ENCODE measurements at regions not wholly inside any gene's neighbourhood (a gene's known extent, or its start where the extent isn't known, plus 50 kb on each side); places are given as distances from the start of the nearest gene placed in this dataset.
"Not testable (repeated sequence)": the region's sequence is repeated elsewhere in the genome, so short reads cannot be mapped to it uniquely, and the experiment has no call there.

DNA sequence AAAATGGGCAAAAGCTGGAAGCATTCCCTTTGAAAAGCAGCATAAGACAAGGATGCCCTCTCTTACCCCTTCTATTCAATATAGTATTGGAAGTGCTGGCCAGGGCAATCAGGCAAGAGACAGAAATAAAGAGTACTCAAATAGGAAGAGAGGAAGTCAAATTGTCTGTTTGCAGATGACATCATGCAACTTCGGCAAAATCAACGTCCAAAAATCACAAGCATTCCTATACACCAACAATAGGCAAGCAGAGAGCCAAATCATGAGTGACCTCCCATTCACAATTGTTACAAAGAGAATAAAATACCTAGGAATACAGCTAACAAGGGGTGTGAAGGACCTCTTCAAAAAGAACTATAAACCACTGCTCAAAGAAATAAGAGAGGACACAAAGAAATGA is 192.0 kb upstream of the FBN2 start:
- not testable (repeated sequence) for DNase-seq (ENCODE audit: low read depth)

DNA sequence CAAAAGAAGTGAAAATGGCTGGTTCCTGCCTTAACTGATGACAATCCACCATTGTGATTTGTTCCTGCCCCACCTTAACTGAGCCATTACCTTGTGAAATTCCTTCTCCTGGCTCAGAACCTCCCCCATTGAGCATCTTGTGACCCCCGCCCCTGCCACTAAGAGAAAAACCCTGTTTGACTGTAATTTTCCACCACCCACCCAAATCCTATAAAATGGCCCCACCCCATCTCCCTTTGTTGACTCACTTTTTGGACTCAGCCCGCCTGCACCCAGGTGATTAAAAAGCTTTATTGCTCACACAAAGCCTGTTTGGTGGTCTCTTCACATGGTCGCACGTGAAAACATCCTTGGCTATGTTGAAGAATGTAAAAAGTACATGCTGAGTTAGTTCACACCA is 197.6 kb upstream of the FBN2 start:
- DNase-seq (ENCODE audit: low read depth): not testable (repeated sequence)

DNA sequence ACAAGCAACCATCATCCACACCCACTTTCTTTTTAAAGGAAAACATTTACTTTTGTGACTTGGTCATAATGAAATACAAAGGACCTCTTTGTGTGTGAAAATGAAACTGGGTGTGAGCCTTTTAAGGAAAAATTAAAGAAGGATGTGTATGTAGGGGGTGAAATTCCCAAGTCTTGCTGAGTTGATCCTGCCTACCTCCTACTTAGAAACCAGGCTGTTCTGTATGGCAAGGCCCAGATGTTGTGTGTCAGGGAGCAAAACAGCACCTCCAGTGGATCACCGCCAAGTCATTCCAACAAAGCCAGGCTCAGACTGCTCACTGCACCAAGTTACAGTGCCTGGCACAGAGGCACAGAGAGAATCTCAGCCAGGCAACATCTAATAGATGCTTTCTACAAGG is 198.5 kb upstream of the FBN2 start:
- DNase-seq (ENCODE audit: low read depth): no peak

DNA sequence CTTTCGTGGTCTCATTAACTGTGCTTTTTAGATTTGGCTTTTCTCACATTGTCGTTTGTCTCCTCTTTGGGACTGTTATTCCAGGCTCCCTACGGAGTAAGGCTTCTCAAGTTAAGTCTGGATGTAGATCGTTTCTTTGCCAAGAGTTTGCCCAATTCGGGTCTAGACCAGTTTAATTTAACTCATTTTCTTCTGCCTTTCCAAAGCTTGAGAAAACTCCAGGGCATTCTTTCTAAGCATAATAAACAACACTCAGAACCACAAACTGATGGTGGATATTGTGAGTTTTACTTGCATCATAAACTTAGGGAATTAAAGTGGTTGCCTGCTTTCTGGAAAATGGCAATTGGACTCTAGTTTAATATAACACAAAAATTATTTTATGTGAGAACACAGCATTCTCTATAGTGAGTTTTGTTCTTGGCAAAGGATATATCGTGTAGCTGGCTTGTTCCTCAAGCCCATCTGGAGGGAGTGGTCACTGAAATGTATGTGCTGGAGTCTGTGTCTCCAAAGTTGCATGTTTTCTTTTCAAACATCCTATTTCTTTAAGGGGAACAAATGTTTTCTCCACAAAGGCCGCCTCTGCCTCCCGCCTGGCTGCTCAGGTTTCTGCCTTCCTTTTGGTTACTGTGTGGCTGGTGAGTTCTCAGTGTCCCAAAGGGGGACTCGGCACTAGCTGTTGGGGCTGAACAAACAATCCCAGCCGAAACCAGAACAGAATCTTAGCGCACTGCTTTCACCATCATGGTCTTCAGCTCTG is 211.3 kb upstream of the FBN2 start:
- DNase-seq (ENCODE audit: low read depth): no peak

DNA sequence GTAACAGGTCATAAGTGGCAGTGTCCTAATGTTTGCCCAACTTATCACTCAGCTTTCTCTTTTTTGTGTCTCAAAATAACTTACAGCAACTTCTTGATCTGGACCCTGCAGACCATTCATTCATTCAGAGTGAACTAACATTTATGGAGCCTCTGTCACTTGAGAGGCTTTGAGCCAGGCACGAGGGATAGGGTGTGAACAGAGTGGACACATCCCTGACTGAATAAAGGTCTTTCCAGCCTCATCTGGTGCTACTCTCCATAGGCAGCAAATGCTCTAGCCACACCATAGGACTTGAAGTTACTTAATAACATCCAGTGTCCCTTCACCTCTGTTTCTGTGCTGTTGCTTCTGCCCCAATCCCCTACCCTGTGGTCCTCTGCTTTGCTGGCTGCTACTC is 212.1 kb upstream of the FBN2 start:
- DNase-seq (ENCODE audit: low read depth): no peak

DNA sequence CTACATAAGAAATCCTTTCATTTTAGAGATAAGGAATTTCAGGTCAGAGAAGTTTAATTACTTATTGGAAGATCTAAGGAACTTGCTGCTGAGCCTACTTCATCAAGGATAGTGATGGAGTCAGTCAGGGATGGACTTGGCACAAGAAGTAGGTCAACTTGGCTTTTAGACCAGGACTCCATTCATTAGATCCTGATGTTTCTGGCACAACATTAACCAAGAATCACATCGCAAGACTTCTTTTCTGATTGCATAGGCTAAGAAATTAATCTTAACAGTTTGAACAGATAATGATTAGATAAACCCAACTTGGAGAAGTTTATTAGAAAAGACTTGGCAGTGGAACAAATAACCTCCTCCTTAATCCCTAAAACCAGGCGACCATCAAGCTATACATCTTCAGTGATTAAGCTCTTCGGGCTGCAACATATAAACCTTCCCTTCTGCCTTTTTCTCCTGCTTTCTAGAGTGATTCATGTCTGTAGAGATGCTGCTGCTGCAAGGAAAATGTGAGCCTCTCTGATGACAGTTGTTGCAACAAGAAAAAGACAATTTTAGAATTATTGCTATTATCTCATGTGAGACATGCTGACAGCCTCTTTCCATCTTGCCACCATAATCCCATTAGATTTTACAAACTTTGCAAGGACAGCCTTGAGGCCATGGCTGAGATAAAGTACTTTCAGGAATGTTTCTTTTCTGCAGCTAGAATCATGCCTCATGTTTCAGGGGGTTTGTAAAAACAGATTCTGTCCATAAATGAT is 207.9 kb upstream of the SLC27A6 start:
- no peak for DNase-seq (ENCODE audit: low read depth)

DNA sequence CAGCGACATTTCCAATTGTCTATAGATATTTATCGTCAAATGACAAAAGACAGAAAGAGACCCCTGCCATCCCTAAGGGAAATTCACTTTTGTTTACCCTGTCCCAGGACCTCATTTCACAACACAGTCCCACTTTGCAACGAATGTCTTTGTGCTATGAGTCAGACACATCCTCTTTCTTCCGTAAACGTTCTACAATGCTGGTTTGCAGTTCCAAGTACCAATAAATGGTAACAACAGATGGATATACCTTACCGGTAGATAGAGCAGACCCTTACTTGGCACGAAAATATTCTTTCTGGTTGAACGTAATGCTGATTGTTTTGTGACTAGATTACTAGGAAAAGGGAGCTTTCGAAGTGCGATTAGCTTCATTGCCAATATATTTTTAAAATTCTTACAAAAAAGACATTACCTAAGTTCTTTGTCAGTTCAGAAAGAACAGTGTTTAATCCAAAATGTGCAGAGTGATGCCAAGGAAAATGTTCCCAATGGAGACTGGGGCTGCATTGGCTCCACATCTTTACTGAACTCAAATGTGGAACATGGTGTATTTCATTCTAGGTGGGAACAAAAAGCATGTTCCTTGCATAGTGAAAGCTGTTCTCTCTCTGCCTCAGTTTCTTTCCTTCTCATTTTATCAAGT is 202.5 kb upstream of the SLC27A6 start:
- no peak for DNase-seq (ENCODE audit: low read depth)

DNA sequence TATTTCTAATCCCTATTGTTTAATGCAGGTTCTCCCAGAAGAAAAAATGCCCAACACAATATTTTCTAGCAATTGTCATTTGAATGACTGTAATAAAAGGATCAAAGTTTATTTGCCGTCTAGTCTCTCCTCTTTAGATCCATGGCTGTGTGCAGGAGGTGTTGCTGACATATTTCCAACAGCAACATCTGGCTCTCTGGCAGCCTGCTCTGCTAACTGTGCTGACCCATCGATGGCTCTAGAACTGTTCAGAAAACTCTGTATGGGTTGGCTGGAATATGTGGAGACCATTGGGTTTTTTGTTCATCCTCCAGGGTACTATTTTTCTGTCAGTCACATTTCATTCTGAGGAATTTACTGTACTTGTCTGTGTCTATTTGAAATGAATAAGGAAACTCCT is 202.0 kb upstream of the SLC27A6 start:
- no peak for DNase-seq (ENCODE audit: low read depth)

DNA sequence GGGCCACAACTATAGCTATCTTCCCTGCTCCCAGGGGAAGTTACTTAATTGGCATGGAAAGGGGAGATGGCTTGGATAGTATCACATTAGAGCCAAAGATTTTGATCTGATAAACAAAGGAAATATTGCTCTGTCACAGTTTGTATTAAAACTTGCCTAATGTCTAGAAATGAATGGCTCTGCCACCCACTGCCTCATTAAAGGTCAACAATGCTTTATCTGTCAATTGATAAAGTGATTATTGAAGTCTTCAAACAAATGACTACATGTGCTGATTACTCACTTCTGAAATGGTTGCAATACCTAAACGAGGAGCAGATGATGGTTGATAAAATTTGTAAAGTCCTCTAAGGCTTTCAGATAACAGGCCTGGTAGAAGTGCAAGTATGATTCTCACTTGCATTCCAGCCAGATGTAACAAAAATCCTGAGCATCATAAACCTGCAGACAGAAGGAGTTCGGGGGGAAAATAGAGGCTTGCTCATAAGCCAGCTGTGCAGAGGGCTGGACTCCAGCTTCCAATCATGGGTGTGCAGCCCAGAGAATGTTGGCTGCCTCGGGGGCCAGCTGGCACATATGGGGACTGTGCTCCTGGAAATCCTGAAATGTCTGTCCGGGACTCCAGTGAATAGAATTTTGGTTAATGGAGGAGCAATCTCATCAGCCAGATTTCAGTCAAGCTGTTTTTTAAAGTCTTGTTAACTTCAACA is 200.5 kb upstream of the SLC27A6 start:
- no peak for DNase-seq (ENCODE audit: low read depth)

DNA sequence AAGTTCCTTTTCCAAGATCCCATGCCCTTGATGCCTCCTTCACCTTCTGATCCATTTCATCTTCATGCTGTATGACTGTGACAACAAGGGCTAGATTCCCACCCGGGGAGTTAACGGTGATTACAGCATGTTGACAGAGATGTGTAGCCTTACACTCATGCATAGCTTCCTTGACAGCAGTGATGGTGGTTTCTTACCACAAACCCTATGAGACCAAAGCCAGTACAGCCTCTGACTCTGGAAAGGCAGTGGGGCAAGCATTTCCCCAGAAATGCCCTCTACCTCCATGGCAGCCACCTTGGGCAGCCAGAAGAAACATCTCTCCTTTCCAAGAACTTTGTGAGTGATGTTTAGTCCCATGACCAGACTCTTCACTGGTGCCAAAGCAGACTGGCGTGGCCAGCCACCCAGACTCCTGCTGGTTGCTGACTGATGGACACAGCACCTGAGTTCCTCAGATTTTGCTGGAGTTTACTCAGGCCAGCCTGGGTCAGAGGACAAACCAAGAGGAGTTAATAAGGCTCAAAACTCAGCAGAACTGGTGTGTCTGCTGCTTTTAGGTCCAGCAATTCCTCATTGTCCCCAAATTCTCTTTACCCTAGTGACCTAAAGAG is 199.7 kb upstream of the SLC27A6 start:
- no peak for DNase-seq (ENCODE audit: low read depth)

DNA sequence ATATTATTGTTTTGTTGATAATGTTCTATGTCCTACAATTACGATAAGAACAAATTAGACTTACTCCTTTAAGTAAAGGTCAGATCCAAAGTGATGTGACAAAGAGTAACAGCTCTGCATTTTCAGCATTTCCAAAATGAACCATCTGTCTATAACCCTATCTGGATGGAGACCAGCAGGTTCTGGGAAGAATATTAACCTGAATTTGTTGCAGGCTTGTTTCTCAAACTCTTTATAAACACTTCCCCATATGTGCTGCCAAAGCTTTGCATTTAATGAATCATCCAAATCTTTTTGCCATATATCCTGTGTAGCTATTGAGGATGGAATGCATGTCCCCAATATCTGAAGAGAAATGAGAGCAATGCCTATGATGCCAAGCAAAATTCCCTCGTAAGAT is 198.9 kb upstream of the SLC27A6 start:
- DNase-seq (ENCODE audit: low read depth): no peak

DNA sequence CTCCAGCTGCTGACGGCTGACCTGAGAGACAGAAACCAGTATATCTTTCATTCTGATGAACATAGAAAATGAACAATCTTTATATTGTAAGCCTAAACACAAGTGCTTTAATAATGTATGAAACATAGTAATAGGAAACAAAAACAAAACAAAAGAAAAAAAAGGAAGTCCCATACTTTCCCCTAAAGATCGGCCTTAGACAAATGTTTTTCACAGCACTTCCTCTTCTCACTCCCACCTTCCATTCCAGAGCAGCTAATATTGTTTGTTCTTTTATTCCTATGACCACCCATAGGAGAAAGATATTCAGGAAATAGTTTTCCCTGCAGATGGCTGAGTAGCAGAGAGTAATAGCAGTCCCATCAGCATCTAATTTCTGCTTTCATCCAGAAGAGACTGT is 194.4 kb upstream of the SLC27A6 start:
- no peak for DNase-seq (ENCODE audit: low read depth)

DNA sequence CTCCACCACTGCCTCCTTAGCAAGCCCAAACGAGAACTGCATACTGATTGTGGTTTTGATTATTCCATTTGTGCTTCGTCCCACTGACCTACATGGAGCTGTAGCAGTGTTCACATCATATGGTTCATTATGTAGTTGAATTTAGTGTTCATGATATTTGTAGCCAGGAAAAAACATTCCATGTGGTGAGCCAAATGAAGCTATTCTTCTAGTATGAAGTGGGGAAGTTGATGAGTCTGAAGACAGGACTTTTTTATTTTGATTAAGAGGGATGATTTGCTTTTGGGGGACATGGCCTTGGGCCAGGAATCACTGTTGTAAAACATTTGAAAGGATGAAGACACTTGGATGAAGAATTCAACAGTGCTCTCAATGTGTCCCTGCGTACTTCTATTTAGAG is 192.9 kb upstream of the SLC27A6 start:
- DNase-seq (ENCODE audit: low read depth): no peak

DNA sequence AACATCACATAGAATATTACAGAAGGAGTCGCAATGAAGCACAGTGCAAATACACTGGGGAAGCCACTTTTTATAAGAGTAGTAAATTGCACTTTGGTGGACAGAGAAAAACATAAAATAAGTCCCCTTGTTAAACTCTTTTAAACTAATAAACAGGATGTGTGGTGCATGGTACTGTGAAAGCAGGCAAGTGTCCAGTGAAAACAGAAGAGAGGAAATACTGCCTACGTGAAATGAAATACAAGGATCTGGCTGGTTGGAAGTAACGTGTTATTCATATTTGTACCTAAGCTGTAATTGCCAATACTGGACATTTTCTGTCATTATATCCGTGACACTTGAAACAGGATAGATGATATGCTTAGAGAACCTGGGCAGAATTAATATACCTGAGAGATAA is 191.9 kb upstream of the SLC27A6 start:
- DNase-seq (ENCODE audit: low read depth): no peak

DNA sequence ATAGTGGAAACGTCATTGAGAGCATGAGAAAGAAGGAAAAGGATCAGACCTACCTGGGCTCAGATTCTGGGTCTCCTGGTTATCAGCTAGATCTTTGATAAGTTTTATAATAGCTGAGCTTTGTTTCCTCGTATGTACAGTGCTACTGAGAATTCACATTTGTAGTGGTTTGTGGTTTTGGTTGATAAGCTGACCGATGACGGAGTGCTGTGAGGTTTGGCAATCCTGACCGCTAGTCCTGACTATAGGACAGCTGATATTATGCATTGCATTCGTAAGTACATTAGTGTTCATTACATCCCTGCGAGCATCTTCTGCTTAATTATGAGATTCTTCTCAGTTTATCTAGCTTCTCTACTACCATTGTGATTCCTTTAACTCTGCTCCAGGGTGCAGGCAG is 190.7 kb upstream of the SLC27A6 start:
- peak; percentile 32 for DNase-seq (ENCODE audit: low read depth)

DNA sequence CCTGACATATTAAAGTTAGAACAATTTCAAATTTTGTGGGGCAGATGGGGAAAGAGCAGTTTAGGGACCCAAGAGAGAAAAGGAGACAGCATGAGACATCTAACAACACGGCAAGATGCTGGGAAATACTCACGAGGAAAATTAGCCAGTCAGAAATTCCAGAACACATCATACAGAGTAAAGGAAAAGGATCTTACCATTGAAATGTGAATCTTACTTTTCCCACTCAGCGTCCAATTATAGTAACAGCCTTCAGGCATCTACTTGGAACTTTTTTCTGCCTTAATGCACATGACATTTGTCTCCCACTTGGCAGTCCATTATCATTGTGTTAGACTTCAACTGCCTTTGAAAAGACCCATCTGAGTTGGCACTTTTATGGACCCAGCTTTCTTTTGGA is 189.7 kb upstream of the SLC27A6 start:
- DNase-seq (ENCODE audit: low read depth): no peak

DNA sequence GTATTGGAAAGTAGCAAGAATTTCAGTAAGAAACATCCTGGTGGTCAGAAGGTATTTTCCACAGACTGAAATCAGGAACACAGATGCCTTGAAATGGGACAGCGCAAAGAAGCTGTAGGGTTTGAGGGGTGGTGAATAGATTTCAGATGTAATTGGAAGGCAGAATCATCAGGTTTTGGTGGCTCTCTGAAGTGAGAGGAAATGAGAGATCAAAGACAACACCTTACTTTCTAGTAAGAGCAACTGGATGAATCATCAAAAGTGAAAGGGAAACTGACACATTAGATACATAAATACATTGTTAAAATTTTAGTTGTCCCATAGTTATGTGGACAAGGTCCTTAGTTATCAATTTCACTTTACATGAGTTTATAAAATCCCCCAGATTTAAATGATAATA is 188.2 kb upstream of the SLC27A6 start:
- peak; percentile 55 for DNase-seq (ENCODE audit: low read depth)

DNA sequence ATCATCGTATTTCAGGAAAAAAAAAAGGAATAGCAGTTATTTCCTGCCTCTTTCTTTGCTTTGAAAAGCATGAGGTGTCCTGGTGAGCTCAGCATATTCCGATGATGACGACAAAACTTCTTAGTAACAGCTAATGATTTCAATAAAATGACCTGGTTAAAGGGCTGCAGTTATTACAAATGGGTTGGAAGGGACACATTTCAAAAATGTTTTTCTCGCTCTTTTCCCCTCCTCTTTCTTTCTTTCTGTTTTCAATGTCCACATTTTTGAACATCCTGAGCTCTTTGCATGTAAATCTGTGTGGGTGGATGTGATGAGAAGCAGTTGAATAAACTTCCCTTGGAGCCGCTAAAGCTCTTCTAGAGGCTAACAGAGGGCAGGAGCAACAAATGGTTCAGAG is 186.8 kb upstream of the SLC27A6 start:
- peak; percentile 32 for DNase-seq (ENCODE audit: low read depth)

DNA sequence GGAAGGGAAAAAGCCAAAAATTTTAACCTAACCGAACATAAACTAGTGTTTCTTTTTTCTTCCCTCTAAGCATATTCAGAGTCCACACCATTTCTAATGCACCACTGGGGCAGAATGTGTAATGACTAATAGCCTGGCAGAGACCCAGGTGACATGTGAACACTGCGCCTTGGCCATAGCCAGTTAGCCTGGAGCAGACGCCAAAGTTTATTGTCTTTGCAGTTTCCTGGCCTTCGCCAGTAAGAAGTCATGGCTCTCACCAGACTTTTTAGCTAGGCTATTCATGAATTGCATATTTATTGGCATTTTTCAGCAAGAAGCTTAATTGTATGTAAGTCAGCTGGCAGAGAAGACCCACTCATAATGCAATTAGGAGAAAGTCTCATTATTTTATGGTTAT is 182.8 kb upstream of the SLC27A6 start:
- DNase-seq (ENCODE audit: low read depth): peak; percentile 86

DNA sequence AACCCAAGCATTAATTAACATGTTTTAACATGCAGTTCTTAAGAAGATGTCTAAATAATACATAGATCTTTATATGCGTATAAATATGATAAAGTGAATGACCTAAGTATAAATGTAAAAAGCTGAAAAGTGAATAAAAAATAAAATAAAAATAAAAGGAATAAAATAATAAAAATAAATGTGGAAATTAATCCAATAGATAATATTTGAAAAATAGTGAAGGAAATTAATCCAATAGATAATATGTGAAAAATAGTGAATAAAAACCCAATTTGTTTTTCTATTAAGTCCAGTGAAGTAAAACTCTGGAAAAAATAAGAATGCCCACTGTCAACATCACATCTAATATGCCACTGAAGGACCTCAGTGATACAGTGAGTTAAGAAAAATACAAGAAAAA is 180.6 kb upstream of the SLC27A6 start:
- no peak for DNase-seq (ENCODE audit: low read depth)

DNA sequence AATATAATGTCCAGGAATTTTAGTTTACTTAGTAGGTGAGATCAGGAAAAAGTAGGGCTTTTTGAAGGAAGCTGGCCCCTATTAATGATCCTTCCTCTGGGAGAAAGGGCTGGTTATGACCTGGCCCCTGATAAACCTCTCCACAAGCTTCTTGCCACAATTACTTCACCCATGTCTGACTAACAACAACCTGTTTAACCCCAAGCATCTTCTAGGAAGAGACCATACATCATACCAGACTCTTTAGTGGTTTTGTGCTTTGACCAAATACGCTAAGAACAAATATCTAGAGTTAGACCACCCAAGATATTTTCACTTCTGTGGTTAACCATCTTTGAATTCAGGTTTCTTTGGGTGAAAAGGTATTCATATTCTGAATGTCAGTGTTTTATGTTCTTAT is 174.0 kb upstream of the SLC27A6 start:
- no peak for DNase-seq (ENCODE audit: low read depth)

DNA sequence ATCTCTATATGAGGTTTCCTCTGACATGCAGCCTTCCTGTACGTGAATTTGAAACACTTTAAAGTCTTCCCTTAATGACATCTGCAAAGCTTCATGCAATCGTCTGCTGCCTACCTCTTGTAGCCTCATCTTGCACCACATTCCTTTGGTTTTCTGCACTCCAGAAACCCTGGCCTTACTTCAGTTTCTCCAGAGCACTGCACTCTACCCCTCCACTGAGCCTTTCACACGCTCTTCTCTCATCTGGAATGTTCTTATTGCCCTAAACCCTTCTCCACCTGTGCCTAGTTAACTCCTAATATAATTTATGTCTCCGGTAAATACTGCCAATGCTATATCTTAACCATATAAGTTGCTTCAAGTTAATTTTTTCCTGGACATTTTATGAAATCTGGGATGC is 168.8 kb upstream of the SLC27A6 start:
- no peak for DNase-seq (ENCODE audit: low read depth)
